Neural cell (in vitro differentiated cells): ENCODE measurements at regions not wholly inside any gene's neighbourhood (a gene's known extent, or its start where the extent isn't known, plus 50 kb on each side); places are given as distances from the start of the nearest gene placed in this dataset.

Source experiments
- H2AFZ ChIP-seq: fragments of 200-600, 300-800 bp; sonication (generic), shearing (Covaris generic); 2 replicates; pipeline ENCODE4 v1.6.0; 2014; ENCODE audit warnings: low read depth, mild to moderate bottlenecking, antibody characterized with exemption, low read length, moderate library complexity
- H3F3A ChIP-seq: fragments of 200-600 bp; shearing (Covaris generic); 2 replicates; pipeline ENCODE4 v1.6.1; 2016; ENCODE audit warnings: mild to moderate bottlenecking, moderate library complexity, mixed read lengths, antibody characterized with exemption, low read length; ENCODE audit not compliant: insufficient read depth, poor library complexity, severe bottlenecking
- H3K27ac ChIP-seq: fragments of 200-600, 300-800 bp; sonication (generic), shearing (Covaris generic); 2 replicates; pipeline ENCODE4 v1.5.1; 2014; ENCODE audit warnings: mild to moderate bottlenecking, low read length, moderate library complexity
- H3K27me3 ChIP-seq: fragments of 300-800, 200-600 bp; sonication (generic), shearing (Covaris generic); 2 replicates; pipeline ENCODE4 v1.6.0; 2014; ENCODE audit warnings: mild to moderate bottlenecking, low read depth, low read length, moderate library complexity; ENCODE audit not compliant: insufficient read depth
- H3K36me3 ChIP-seq: fragments of 300-800, 200-600 bp; sonication (generic), shearing (Covaris generic); 2 replicates; pipeline ENCODE4 v1.5.1; 2014; ENCODE audit warnings: mild to moderate bottlenecking, antibody characterized with exemption, low read length, moderate library complexity; ENCODE audit not compliant: insufficient read depth
- H3K4me2 ChIP-seq: fragments of 300-800, 200-600 bp; sonication (generic), shearing (Covaris generic); 2 replicates; pipeline ENCODE4 v1.6.0; 2014; ENCODE audit warnings: mild to moderate bottlenecking, low read length
- H3K4me3 ChIP-seq: fragments of 300-800, 200-600 bp; sonication (generic), shearing (Covaris generic); 2 replicates; pipeline ENCODE4 v1.5.1; 2014; ENCODE audit warnings: mild to moderate bottlenecking, low read length, moderate library complexity
- H3K79me2 ChIP-seq: fragments of 200-600 bp; shearing (Covaris generic); replicated peaks from 2 replicates; pipeline ENCODE4 v1.6.0; 2014; ENCODE audit warnings: mild to moderate bottlenecking, low read length, moderate library complexity; ENCODE audit not compliant: insufficient read depth
- H3K9ac ChIP-seq: fragments of 300-800, 200-600 bp; sonication (generic), shearing (Covaris generic); 2 replicates; pipeline ENCODE4 v1.6.1; 2016; ENCODE audit warnings: mild to moderate bottlenecking, low read length, mixed read lengths
- H3K9me2 ChIP-seq: fragments of 200-600 bp; shearing (Covaris generic); 2 replicates; pipeline ENCODE4 v1.6.1; 2016; ENCODE audit warnings: mild to moderate bottlenecking, low read length, mixed read lengths; ENCODE audit not compliant: insufficient read depth
- H3K9me3 ChIP-seq: fragments of 200-600, 300-800 bp; sonication (generic), shearing (Covaris generic); 2 replicates; pipeline ENCODE4 v1.6.1; 2016; ENCODE audit warnings: mild to moderate bottlenecking, mixed run types, low read length, moderate library complexity, mixed read lengths
- H4K20me1 ChIP-seq: fragments of 200-600 bp; shearing (Covaris generic); 2 replicates; pipeline ENCODE4 v1.6.1; 2016; ENCODE audit warnings: mild to moderate bottlenecking, mixed run types; ENCODE audit not compliant: insufficient read depth
- EP300 ChIP-seq: fragments of 450-650 bp; conservative IDR thresholded peaks from 2 replicates; pipeline ENCODE4 v1.6.1; 2014; ENCODE audit warnings: antibody characterized with exemption, mild to moderate bottlenecking, moderate library complexity; ENCODE audit not compliant: poor library complexity, severe bottlenecking
- EZH2 ChIP-seq: fragments of 200-600, 300-800 bp; shearing (Covaris generic), sonication (generic); IDR thresholded peaks from 2 replicates; pipeline ENCODE4 v1.6.1; 2014; ENCODE audit warnings: antibody characterized with exemption, low read length, borderline replicate concordance, mild to moderate bottlenecking; ENCODE audit not compliant: insufficient read depth, poor library complexity, severe bottlenecking
- MXI1 ChIP-seq: fragments of 450-650 bp; conservative IDR thresholded peaks from 2 replicates; pipeline ENCODE4 v1.6.1; 2014; ENCODE audit warnings: antibody characterized with exemption, mild to moderate bottlenecking; ENCODE audit not compliant: poor library complexity, severe bottlenecking
- POLR2AphosphoS5 ChIP-seq: IDR thresholded peaks from 2 replicates; pipeline ENCODE4 v1.6.1; 2012
- RAD21 ChIP-seq: fragments of 450-650 bp; conservative IDR thresholded peaks from 2 replicates; pipeline ENCODE4 v1.6.1; 2014; ENCODE audit warnings: antibody characterized with exemption, mild to moderate bottlenecking, moderate library complexity
- SMC3 ChIP-seq: fragments of 450-650 bp; conservative IDR thresholded peaks from 2 replicates; pipeline ENCODE4 v1.6.1; 2014; ENCODE audit warnings: antibody characterized with exemption, mild to moderate bottlenecking, moderate library complexity; ENCODE audit not compliant: poor library complexity
- TAF1 ChIP-seq: IDR thresholded peaks from 2 replicates; pipeline ENCODE4 v1.6.1; 2012; ENCODE audit warnings: low read depth
- TF ChIP-seq, protein P1 (sequence below): IDR thresholded peaks from 2 replicates; pipeline ENCODE4 v1.6.1; 2012; ENCODE audit warnings: borderline replicate concordance
- TF ChIP-seq, protein P2 (sequence below): fragments of 450-650 bp; IDR thresholded peaks from 2 replicates; pipeline ENCODE4 v1.5.1; 2014; ENCODE audit warnings: antibody characterized with exemption, mild to moderate bottlenecking, moderate library complexity; ENCODE audit not compliant: poor library complexity, severe bottlenecking

- no peak overlapping the region for H3K9ac ChIP-seq
- H3K27ac ChIP-seq, result no peak overlapping the region
- H3K4me2 ChIP-seq, result no peak overlapping the region
- no peaks in the 10 kb centered on the region for H3K36me3 ChIP-seq
- H3F3A ChIP-seq, result no peaks in the 10 kb centered on the region
- no peak overlapping the region for H3K4me3 ChIP-seq
- TF ChIP-seq EP300 (no peak), POLR2AphosphoS5 (no peak), MXI1 (no peak), SMC3 (no peak), RAD21 (no peak), TAF1 (no peak), EZH2 (no peak)
- TF ChIP-seq, protein P1, sequence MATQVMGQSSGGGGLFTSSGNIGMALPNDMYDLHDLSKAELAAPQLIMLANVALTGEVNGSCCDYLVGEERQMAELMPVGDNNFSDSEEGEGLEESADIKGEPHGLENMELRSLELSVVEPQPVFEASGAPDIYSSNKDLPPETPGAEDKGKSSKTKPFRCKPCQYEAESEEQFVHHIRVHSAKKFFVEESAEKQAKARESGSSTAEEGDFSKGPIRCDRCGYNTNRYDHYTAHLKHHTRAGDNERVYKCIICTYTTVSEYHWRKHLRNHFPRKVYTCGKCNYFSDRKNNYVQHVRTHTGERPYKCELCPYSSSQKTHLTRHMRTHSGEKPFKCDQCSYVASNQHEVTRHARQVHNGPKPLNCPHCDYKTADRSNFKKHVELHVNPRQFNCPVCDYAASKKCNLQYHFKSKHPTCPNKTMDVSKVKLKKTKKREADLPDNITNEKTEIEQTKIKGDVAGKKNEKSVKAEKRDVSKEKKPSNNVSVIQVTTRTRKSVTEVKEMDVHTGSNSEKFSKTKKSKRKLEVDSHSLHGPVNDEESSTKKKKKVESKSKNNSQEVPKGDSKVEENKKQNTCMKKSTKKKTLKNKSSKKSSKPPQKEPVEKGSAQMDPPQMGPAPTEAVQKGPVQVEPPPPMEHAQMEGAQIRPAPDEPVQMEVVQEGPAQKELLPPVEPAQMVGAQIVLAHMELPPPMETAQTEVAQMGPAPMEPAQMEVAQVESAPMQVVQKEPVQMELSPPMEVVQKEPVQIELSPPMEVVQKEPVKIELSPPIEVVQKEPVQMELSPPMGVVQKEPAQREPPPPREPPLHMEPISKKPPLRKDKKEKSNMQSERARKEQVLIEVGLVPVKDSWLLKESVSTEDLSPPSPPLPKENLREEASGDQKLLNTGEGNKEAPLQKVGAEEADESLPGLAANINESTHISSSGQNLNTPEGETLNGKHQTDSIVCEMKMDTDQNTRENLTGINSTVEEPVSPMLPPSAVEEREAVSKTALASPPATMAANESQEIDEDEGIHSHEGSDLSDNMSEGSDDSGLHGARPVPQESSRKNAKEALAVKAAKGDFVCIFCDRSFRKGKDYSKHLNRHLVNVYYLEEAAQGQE, result no peak
- TF ChIP-seq, protein P2, sequence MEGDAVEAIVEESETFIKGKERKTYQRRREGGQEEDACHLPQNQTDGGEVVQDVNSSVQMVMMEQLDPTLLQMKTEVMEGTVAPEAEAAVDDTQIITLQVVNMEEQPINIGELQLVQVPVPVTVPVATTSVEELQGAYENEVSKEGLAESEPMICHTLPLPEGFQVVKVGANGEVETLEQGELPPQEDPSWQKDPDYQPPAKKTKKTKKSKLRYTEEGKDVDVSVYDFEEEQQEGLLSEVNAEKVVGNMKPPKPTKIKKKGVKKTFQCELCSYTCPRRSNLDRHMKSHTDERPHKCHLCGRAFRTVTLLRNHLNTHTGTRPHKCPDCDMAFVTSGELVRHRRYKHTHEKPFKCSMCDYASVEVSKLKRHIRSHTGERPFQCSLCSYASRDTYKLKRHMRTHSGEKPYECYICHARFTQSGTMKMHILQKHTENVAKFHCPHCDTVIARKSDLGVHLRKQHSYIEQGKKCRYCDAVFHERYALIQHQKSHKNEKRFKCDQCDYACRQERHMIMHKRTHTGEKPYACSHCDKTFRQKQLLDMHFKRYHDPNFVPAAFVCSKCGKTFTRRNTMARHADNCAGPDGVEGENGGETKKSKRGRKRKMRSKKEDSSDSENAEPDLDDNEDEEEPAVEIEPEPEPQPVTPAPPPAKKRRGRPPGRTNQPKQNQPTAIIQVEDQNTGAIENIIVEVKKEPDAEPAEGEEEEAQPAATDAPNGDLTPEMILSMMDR, result no peak
- no peaks in the 10 kb centered on the region for H3K9me2 ChIP-seq
- H3K9me3 ChIP-seq, result no peaks in the 10 kb centered on the region
- no peaks in the 10 kb centered on the region for H4K20me1 ChIP-seq
- no peaks in the 10 kb centered on the region for H3K79me2 ChIP-seq
- H3K27me3 ChIP-seq, result no peaks in the 10 kb centered on the region
- no peak overlapping the region for H2AFZ ChIP-seq
These were observed 147.7 kb upstream of the PKDCC start for GRCh38 chr2:41900101-41900577.

DNA sequence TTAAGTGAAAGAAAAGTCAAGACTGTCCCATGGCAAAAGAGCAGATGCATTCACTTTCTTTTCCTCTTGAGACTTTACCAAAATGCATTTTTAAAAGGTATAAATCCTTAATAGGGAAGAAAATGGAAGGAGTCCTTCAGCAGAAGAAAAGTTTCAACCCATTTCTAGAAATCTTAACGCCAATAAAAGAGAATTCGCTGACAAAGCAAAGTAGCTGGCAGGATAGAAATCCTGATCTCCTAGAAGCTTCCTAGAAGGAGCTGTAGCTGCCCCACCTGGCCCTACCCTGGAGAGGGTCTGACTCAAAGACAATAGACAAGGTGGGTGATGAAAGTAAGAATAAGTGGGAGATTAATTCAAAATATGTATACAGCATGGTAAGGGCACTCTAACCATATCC is 144.9 kb upstream of the PKDCC start:
- Histone ChIP-seq H3K4me3 (no peak overlapping the region), H3K36me3 (no peaks in the 10 kb centered on the region), H2AFZ (no peak overlapping the region), H3K9ac (no peak overlapping the region), H3K27ac (no peak overlapping the region), H3K9me3 (no peaks in the 10 kb centered on the region), H3K9me2 (no peaks in the 10 kb centered on the region), H4K20me1 (no peaks in the 10 kb centered on the region), H3K27me3 (no peaks in the 10 kb centered on the region), H3F3A (no peaks in the 10 kb centered on the region), H3K79me2 (no peaks in the 10 kb centered on the region), H3K4me2 (no peak overlapping the region)
- TF ChIP-seq, protein P1, result no peak
- TF ChIP-seq EZH2, result no peak
- TF ChIP-seq MXI1, result no peak
- TF ChIP-seq, protein P2, result no peak
- no peak for TF ChIP-seq SMC3
- no peak for TF ChIP-seq RAD21
